ENCODE measurements at regions not wholly inside any gene's neighbourhood (a gene's known extent, or its start where the extent isn't known, plus 50 kb on each side); places are given as distances from the start of the nearest gene placed in this dataset.
"Not testable (repeated sequence)": the region's sequence is repeated elsewhere in the genome, so short reads cannot be mapped to it uniquely, and the experiment has no call there.

GRCh38 chr17:70389232-70389757 is 220.0 kb downstream of the KCNJ2 start:
- TF ChIP-seq REST (IDR thresholded peaks at IDR 0.05; ENCODE audit: insufficient read depth in 1 of 2, low read depth in 2 of 2, low read length in 1 of 2); CTCF (IDR thresholded peaks at IDR 0.05); TCF7L2 (IDR thresholded peaks at IDR 0.05; ENCODE audit: low read depth, low read length); POLR2AphosphoS5 (IDR thresholded peaks at IDR 0.05; ENCODE audit: low read depth, low read length); SIN3A (IDR thresholded peaks at IDR 0.05; ENCODE audit: borderline replicate concordance, insufficient read depth, low read depth, low read length): not testable (repeated sequence)

Measured in Panc1 (cell line).